DMS 273 (cell line): ENCODE measurements at regions not wholly inside any gene's neighbourhood (a gene's known extent, or its start where the extent isn't known, plus 50 kb on each side); places are given as distances from the start of the nearest gene placed in this dataset.

Experiments
- DNase-seq: peaks from one replicate; lab custom pipeline; 2025; ENCODE audit not compliant: unreplicated experiment; lab: John Stamatoyannopoulos, UW

DNA sequence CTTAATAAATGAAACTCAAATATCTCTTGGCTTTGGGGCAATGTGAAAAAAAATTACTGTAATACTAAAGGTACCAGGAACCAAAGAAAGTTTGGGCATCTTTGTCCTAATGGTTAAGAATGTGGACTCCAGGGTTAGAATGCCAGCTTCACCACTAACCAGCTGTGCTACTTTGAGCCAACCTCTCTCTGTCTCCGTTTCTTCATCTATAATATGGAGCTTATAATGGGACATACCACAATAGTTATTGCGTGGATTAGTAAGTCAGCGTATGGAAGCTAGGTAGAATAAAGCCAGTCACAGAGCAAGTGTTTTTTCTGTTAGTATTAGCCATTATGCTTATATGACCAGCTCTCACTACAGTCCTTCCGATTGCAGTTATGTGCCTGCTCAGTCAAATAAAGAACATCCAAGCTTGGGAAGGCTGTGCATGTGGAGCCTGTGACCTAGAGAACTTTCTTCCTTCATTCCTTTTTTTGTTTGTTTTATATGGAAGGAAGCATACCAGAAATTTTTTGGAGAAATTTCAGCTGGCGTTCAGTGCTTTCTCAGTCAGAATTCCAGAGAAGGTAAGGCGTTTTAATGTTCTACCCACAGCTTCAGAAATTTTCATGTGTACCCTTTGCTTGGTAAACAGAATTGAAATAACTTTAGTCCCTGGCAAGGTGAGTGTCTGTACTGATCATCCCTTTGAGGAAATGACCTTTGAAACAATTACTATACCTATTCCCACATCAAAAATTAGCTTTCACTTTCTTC is 114.0 kb upstream of the RND3 start:
- DNase-seq: no peak

DNA sequence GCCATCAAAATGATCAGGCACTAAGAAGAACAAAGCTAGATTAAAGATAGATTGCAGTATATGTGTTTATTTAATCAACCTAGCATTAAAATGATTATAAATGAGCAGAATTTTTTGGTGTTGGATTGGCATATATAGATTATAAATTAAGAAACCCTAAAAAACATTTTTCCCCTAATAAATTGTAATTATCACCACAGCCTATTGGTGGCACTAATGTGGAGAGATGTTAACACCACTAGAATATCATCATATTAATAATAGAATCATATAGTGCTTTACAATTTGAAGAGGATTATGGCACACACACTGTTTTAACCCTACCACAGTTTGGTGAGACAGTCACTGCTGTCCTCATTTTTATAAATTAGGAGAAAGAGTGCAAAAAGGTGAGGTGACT is 112.4 kb upstream of the RND3 start:
- DNase-seq: no peak

DNA sequence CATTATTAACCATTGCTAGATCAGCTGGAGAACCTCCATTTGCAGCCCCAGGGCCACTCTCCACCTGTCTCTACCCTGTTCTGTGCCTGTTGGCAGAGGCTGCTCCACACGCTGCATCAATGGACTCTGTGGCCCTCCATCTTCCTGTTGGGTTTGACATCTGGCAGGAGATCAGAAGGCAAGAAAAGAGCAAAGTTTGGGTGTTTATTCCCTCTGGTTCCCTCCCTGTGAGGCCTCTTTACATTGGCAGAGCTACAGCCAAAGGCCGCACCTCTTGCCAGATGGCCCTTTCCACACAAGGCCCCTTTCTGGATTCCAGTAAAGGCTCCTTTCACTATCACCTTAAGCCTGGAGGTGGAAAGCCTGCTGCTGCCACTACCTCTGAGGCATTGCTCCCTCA is 110.9 kb upstream of the RND3 start:
- peak; percentile 95 for DNase-seq

DNA sequence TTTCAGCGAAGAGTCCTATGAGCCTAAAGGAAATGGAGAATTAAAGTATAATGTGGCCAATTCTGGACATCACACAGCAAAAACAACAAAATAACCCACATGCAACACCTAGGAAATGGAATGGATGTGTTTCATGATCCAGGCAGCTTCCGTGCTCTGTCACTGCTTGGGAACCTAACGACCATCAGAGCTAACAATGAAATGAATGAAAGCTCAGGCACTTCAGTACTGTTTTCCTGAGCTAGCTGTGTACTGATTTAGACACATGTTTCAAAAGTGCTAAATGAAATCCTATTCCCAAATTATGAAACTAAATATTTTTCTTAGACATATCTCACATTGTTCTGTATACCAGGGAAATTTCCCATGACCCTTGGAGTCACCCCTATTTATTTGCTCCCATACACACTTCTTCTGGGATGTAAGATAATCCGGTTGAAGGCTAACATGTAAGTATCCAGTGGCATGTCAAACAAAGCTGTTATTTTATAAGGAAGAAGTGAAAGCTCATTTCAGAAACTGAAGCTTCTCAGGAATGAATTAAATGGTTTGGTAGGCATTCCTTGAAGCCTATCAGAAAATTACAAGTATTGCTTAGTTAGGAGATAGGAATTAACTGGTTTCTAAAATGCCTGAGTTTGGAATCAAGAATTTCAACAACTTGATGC is 108.5 kb upstream of the RND3 start:
- peak; percentile 68 for DNase-seq

DNA sequence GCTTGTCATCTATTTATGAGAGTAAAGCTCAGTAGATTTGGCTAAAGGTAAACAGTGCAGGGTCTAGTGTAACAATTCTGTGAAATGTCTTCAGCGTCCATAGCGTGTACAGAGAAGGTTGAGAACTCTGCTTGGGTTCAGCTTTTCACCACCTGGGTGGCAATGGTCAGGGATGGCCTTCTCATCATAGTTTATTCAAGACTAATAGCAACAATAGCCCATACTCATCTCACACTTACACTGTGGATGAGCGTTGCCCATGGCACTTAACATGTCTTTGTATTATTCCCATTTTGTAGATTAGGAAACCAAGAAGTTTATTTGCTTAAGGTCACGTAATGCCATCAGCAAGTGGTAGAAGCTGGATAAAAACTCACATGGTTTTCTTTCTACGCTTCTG is 106.8 kb upstream of the RND3 start:
- no peak for DNase-seq

DNA sequence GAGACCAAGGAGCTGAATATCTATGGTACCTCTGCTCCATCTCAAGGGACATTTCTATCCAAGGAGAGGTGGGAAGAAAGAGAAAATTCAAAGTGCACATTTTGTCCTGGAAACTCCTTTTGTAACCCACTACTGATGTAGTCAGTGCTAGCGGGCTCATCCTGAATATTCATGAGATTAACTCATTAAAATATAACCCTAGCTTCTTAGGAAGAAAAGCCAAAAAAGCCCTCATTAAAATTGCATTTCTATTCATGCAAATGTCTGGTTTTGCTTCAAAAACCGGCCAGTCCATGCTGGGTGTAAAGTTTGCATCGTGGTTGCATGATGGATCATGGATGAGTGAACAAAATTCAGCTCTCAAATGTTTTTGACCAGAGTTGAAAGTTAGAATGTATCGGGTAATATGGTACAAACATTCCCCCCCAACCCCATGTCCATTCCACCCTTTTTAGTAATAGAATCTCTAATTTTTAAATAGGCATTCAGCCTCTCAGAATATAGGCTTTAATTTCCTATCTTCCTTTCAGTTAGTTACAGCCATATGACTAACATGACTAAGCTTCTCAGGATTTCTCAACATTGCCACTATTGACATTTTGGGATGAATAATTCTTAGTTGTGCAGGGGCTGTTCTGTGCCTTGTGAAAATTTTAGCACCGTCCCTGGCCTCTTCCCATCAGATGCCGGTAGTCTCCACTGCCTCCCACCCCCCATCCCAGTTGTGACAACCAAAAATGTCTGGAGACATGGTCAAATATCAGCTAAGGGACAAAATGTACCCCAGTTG is 104.2 kb upstream of the RND3 start:
- no peak for DNase-seq

DNA sequence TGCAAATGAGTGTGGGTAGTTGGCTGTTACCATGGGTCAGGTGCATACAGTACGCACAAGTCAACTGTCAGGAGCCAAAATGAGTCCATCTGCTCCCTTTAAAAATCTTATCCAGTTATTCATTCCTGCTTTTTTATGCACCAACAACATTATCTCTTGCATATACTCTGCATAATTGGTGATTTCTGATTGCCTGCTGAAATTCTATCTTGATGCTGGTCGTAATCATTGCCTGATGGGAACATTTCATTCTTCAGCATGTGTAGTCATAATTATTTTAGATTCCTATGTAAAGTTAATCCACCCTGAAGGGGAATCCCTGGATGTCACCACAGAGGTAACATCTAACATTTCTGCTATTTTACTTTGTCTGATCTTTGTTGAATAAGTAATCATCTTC is 102.2 kb upstream of the RND3 start:
- peak; percentile 54 for DNase-seq

DNA sequence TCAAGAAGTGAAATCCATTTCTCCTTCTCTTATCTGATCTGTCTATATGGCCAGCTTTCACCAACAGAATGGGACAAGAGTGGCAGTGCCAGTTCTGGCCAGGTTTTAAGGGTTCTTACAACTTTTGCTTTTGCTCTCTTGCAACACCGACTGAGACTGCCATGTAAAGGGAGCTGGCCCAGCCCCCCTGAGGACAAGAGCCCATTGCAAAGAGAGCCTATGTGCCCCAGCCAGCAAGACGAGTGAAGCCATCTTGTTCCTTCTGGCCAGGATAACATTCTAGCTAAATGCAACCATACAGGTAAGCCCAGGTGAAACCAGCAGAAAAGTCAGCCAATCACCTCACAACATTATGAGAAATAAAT is 101.0 kb upstream of the RND3 start:
- peak; percentile 51 for DNase-seq

DNA sequence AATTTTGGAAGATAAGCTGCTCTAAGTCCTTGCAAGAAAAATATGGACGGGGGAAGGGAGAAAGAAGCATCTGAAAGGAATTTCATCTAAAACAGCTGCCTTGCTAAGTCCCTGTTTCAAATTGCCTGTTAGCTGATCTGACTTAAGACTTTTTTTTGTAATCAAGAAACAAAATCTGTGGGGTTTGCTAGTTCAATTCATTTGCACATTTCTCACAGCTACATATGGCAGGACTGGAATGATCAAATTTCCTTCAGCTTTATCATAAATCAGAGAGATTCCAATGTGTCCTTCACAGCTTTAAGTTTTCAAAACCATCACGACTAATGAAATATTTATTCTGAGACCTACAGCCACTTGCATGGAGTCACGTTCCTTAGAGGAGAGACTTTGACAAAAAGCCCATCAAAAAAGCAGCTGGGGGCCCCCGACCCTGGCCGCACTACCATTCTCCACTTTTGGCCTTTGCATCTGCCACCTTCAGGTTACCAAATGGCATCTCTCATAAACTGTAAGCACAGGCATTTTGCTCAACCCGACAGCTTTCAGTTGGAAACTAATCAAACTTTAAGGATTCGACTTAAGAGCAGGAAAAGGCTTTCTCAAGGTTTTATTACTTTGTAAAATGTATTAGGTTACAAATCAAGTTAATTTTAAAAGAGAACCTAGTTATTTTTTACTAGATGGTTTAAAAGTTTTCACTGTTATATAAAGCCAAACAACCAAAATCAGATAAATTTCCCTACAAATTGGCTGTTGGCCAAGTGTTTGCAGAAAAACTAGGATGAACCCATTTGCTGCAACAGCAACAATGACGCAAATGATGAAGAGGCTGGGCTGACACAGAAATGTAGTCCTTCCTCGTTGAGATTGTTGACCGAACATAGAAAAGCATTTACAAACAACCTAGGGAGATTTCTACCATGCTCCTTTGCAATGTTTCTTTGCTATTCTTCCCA is 100.4 kb upstream of the RND3 start:
- DNase-seq: peak; percentile 83

DNA sequence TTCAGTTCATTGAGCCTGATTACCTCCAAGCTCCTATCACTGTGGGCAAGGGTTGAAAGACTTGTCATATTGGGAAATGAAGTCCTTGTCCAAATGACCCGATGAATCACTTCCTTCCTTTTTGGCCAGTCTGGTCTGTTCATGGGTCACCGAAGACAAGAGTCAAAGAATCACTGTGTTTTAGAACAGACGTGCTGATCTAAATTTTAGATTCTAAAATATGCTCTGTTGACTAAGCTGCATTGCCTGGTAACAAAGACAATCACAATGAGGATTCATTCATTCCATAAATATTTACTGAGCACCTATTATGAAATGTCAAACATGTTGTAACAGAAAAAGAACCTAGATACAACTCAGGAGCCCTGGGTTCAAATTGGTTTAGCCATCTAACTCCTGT is 99.4 kb upstream of the RND3 start:
- DNase-seq: no peak

DNA sequence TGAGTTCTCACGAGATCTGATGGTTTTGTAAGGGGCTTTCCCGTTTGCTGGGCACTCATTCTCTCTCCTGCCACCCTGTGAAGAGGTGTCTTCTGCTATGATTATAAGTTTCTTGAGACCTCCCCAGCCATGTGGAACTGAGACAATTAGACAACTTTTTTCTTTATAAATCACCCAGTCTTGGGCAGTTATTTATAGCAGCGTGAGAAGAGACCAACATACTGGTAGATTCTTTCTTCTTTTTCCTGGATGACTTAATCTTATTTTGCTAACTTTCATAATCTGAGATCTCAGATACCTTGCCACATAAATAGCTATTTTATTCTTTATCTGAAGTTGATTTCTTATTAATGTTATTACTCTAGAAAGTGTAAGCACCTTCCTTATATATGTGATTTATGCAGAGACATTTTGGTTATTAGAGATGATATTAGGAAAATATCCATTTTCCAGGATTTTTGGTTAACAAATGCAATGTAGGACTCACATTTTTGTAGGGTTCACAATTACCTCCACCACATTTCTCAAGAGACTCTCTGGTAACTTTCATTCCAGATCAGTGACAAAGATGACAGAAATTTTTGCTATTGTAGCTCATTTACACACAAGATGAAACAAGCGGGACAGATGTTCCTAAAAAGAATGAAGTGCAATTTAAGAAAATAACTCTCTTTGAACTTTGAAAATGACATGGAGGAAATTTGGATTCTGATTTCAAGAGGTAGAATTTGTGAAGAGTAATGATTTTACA is 97.9 kb upstream of the RND3 start:
- no peak for DNase-seq

DNA sequence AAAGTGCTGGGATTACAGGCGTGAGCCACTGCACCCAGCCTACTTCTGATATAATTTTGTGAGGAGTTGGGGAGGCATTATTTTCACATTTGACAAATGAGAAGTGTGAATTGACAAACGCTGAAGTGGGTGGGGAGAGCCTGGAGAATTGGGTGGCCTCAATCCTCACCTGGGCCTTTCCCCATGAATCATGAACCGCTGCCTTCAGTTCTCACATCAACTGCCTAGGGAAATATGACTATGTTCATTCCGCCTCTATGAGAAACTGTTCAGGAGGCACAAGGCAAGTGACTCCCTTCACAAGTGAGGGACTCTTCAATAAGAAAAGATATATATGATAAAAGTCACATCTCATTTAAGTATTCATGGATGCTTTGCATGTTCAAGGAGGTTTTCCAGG is 96.6 kb upstream of the RND3 start:
- no peak for DNase-seq

DNA sequence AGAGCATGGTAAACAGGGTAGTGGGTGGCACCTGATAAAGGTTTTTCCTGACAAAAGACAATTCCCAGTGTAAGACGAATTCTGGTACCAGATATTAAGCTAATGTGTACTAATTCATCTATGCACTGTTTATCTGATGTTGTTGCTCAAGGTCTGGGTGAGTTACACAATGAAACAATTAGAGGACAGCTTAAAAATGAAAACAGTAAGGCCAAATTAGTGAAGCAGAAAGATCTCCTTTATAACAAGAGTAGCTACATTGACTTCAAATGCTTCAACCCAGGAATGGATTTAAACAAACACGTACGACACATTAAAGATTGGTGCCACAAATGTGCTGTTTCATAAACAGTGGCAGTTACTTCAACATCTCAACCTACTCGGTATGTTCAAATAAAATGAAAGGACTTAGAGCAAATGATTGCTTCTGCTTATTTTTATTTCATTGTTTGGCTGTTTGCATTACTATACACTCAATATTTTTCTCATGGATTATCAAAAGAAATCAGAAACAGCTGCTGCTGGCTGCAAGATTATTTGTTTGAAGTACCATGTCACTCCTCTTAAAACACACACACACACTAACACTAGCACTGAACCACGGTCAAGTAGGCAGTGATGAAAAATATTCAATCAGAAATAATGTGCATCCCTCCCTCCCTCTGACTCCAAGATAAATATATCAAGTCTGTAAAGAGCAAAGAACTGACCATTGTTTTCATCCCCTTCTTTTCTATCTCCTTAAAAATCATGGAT is 94.4 kb upstream of the RND3 start:
- no peak for DNase-seq

DNA sequence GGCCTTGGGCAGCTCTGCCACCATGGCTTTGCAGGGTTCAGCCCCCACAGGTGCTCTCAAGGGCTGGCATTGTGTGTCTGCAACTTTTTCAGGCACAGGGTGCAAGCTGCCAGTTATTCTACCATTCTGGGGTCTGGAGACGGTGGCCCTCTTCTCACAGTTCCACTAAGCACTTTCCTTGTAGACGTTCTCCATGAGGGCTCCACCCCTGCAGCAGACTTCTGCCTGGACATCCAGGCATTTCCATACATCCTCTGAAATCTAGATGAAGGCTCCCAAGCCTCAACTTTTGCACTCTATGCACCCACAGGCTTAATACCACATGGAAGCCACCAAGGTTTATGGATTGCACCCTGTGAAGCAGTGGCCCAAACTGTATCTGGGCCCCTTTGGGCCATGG is 91.0 kb upstream of the RND3 start:
- DNase-seq: no peak

DNA sequence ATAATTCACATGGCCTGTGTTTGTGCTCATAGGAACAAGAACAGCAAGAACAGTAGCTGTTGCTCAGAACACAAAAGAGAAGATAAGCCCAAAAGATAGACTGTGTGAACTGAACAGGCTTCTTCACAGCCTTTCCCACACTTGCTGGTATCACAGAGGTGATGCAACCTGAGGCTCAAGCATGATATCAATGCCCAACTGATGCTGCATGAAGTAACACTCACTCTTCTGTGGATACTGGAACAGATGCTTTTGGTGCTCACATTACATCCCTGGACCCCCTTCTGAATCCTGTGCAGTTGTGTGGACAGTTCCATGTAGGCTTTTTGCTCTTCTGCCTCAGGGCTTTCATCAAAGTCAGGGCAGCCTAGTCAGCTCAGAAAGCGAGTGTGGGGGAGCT is 88.4 kb upstream of the RND3 start:
- DNase-seq: no peak

DNA sequence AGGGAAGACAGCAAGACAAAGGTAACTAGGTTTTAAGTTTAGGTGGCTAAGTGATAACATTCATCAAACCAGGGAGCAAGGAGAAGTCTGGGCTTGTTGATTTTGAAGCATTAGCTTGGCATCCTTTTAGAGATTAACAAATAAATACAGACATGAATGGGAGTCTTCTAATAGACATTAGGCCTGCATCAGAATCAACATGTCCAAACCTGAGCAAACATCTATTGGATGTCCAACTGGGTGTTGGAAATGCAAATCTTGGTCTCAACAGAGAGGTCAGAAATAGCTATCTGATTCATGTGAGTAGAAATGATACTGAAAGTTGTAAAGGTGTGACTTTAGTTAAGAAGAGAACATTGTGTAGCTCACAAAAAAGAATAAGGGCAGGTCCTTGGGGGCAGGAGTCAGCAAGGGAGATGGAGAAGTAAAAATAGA is 85.5 kb upstream of the RND3 start:
- no peak for DNase-seq

DNA sequence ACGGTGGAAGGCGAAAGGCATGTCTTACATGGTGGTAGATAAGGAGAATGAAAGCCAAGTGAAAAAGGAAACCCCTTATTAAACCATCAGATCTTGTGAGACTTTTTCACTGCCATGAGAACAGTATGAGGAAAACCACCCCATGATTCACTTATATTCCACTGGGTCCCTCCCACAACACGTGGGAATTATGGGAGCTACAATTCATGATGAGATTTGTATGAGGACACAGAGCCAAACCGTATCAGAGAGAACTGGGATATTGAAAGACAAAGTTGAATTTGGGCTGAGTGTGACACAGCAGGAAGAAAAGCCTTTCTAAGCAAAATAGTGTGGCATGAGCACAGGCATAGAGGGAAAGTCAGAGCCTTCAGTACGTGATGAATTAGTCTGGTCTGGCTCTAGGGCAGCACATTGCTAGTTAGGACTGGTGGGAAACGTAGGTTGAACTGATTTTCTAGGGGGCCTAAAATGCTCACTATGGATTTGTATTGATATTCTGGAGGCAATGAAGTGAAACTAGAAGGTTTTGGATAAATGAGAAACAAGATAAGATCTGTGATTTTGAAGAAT is 84.8 kb upstream of the RND3 start:
- no peak for DNase-seq

DNA sequence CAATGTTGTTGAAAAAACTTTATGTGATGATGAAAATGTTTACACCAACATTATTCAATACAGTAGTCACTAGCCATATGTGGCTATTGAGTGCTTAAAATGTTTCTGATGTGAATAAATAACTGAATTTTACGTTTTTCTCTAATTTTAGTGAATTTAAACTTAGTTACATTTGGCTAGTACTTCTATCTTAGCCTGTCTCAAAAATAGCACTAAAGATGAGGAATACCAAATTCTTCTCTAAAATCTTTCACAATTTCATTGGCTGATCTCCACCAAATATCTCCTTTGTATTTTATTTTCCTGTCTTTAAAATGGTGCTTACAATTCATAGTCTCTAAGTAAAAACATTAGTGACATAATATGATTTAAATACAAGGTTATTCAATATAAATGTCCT is 83.7 kb upstream of the RND3 start:
- no peak for DNase-seq

DNA sequence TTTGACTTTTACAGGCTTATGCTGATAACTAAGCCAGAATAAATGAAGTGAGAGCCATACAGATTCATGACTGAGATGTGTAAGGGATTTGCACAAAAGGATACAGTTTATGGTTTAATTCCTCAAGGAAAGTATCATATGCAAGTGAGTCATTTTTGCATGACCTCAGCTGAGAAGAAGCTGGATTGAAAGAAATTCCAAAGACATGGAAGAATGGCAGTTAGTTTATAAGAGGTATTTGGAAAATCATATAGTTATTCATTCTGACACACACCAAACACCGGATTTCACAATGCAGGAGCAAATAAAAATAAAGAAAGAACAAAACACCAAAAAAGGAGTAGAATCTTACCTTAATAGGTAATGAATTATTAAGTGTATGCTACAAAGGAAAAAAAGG is 83.2 kb upstream of the RND3 start:
- DNase-seq: no peak
